ENCODE measurements at regions not wholly inside any gene's neighbourhood (a gene's known extent, or its start where the extent isn't known, plus 50 kb on each side); places are given as distances from the start of the nearest gene placed in this dataset.

DNA sequence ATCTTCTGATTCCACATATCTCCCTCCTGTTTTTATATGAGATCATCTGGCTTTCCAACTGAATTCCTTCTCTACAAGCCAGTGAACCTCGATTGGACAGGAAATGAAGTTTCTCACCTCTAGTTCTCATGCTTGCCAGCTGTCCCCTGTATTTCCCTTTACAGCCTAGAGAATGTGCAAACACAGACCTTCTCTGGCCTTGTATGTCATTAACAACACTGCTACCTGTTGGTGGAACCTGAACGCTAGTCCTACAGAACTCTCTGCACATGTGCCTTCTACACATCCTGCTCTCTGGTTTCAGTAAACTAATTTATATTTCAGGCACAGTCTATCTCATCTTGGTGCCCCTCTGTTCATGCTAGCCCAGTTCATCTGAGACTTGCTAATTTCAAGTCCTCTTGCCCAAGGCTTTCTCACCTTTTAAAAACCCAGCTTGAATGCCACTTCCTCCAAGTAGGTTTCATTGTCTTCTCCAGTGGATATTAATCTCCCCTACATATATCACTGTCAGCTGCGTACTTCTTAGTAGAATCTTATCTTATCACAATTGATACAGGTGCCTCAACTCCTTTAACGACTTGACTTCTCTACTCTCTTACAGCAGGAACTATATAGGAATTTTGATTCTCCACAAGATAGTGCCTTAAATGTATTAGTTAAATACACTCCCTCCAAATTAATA, 549.9 kb downstream of the PLPP3 start:
- TF ChIP-seq, protein P1, sequence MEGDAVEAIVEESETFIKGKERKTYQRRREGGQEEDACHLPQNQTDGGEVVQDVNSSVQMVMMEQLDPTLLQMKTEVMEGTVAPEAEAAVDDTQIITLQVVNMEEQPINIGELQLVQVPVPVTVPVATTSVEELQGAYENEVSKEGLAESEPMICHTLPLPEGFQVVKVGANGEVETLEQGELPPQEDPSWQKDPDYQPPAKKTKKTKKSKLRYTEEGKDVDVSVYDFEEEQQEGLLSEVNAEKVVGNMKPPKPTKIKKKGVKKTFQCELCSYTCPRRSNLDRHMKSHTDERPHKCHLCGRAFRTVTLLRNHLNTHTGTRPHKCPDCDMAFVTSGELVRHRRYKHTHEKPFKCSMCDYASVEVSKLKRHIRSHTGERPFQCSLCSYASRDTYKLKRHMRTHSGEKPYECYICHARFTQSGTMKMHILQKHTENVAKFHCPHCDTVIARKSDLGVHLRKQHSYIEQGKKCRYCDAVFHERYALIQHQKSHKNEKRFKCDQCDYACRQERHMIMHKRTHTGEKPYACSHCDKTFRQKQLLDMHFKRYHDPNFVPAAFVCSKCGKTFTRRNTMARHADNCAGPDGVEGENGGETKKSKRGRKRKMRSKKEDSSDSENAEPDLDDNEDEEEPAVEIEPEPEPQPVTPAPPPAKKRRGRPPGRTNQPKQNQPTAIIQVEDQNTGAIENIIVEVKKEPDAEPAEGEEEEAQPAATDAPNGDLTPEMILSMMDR (IDR thresholded peaks at IDR 0.05) = no peak
- TF ChIP-seq POLR2AphosphoS5 (IDR thresholded peaks at IDR 0.05) = no peak
- TF ChIP-seq POLR2A (IDR thresholded peaks at IDR 0.05) = no peak

All from suprapubic skin (tissue), 4 donors.